Trophoblast cell (in vitro differentiated cells and primary cell): ENCODE measurements at regions not wholly inside any gene's neighbourhood (a gene's known extent, or its start where the extent isn't known, plus 50 kb on each side); places are given as distances from the start of the nearest gene placed in this dataset.
A peak's percentile ranks its signal among the peaks of the same experiment; 100 is the strongest.

Experiments
- DNase-seq, 2 donors: peaks; one replicate each; pipeline ENCODE4 v3.0.0-alpha.2; 2016
- H2AFZ ChIP-seq: 2 replicates; pipeline ENCODE4 v1.6.1; 2013; ENCODE audit warnings: low read length, moderate library complexity, mild to moderate bottlenecking; ENCODE audit not compliant: insufficient read depth, poor library complexity
- H2AK5ac ChIP-seq: 2 replicates; pipeline ENCODE4 v1.6.1; 2013; ENCODE audit warnings: mild to moderate bottlenecking, low read length
- H2BK120ac ChIP-seq: 2 replicates; pipeline ENCODE4 v1.6.1; 2013; ENCODE audit warnings: low read length, mild to moderate bottlenecking, moderate library complexity; ENCODE audit not compliant: insufficient read depth, poor library complexity
- H2BK12ac ChIP-seq: 2 replicates; pipeline ENCODE4 v1.6.1; 2013; ENCODE audit warnings: mild to moderate bottlenecking, low read length, moderate library complexity
- H2BK5ac ChIP-seq: 2 replicates; pipeline ENCODE4 v1.6.1; 2013; ENCODE audit warnings: low read length, low read depth, moderate library complexity, mild to moderate bottlenecking; ENCODE audit not compliant: poor library complexity
- H3K14ac ChIP-seq: 2 replicates; pipeline ENCODE4 v1.6.1; 2013; ENCODE audit warnings: mild to moderate bottlenecking, low read length
- H3K18ac ChIP-seq: 2 replicates; pipeline ENCODE4 v1.6.1; 2013; ENCODE audit warnings: mild to moderate bottlenecking, low read length
- H3K23ac ChIP-seq: 2 replicates; pipeline ENCODE4 v1.6.1; 2013; ENCODE audit warnings: low read length
- H3K27ac ChIP-seq: 2 replicates; pipeline ENCODE4 v1.5.1; 2013; ENCODE audit warnings: low read depth, mild to moderate bottlenecking, inconsistent platforms, low read length, moderate library complexity
- H3K27me3 ChIP-seq: 2 replicates; pipeline ENCODE4 v1.6.1; 2013; ENCODE audit warnings: inconsistent platforms, mild to moderate bottlenecking, low read length, moderate library complexity; ENCODE audit not compliant: insufficient read depth
- H3K36me3 ChIP-seq, 2 experiments: 1 replicate in 1 of 2; 2 replicates in 1 of 2; pipeline ENCODE4 v1.6.1; 2013; ENCODE audit warnings: low read length in 2 of 2, mild to moderate bottlenecking in 2 of 2, moderate library complexity in 1 of 2; ENCODE audit not compliant: insufficient read depth in 2 of 2, control insufficient read depth in 1 of 2
- H3K4ac ChIP-seq: 2 replicates; pipeline ENCODE4 v1.6.1; 2013; ENCODE audit warnings: low read depth, mild to moderate bottlenecking, low read length, moderate library complexity
- H3K4me1 ChIP-seq, 2 experiments: 1 replicate in 1 of 2; 2 replicates in 1 of 2; pipeline ENCODE4 v1.6.1; 2013; ENCODE audit warnings: low read length in 2 of 2, mild to moderate bottlenecking in 2 of 2, moderate library complexity in 1 of 2; ENCODE audit not compliant: insufficient read depth in 2 of 2, control insufficient read depth in 1 of 2
- H3K4me2 ChIP-seq: 2 replicates; pipeline ENCODE4 v1.6.1; 2013; ENCODE audit warnings: inconsistent platforms, mild to moderate bottlenecking, low read length, moderate library complexity
- H3K4me3 ChIP-seq: 2 replicates; pipeline ENCODE4 v1.5.1; 2013; ENCODE audit warnings: mild to moderate bottlenecking, low read depth, low read length, inconsistent platforms
- H3K79me1 ChIP-seq: one replicate; pipeline ENCODE4 v1.6.1; 2013; ENCODE audit warnings: low read length
- H3K79me2 ChIP-seq: 2 replicates; pipeline ENCODE4 v1.6.1; 2013; ENCODE audit warnings: low read length, mild to moderate bottlenecking; ENCODE audit not compliant: control insufficient read depth, insufficient read depth, poor library complexity
- H3K9ac ChIP-seq: 2 replicates; pipeline ENCODE4 v1.6.1; 2013; ENCODE audit warnings: mild to moderate bottlenecking, low read length
- H3K9me3 ChIP-seq: 2 replicates; pipeline ENCODE4 v1.6.1; 2013; ENCODE audit warnings: low read depth, mild to moderate bottlenecking, control low read depth, inconsistent platforms, low read length; ENCODE audit not compliant: insufficient read depth
- H4K12ac ChIP-seq: 2 replicates; pipeline ENCODE4 v1.6.1; 2013; ENCODE audit warnings: low read depth, mild to moderate bottlenecking, low read length, moderate library complexity
- H4K8ac ChIP-seq: 2 replicates; pipeline ENCODE4 v1.6.1; 2013; ENCODE audit warnings: low read depth, mild to moderate bottlenecking, low read length, moderate library complexity
- H4K91ac ChIP-seq: one replicate; pipeline ENCODE4 v1.6.1; 2013; ENCODE audit warnings: low read depth, mild to moderate bottlenecking, low read length, moderate library complexity
- WGBS: extraction: QIAGEN DNeasy Blood & Tissue Kit; methylation state at CpG from one replicate; pipeline ENCODE4 v1.1.7; 2013; ENCODE audit warnings: missing lambda C conversion rate; ENCODE audit not compliant: insufficient read length, insufficient coverage; ENCODE audit errors: extremely low coverage; 5-methylcytosine and 5-hydroxymethylcytosine counted together

DNA sequence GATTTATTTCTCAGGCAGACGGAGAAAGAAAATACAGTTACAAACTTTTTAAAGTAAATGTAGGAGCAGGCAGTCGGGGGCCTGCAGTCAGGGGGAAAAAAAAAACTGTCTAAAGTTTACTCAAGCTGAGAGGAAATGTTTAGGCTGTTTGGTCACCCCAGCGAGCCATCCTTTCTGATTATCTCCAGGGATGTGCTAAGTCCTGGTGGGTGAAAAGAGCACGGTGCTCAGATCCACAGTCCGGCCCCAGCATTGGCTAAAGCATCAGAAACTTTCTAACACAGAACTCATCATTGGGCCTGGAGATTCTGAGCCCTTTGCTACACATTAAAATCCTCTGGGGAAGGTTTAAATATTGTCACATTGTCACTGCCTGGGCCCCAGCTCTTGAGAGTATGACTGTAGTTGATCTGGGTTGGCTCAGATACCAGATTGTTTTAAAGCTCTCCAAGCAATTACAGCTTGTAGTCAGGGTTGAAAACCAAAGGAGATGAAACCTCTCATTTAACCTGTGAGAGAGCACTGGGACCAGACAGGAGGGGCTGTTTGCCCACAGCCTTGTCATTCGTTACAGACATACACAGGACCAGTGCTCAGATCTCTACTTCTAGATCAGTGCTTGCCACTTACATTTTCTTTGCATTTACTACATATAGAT is 131.1 kb upstream of the HTR2A start:
- H3K36me3 ChIP-seq = no peaks in the 10 kb centered on the region
- no peak overlapping the region for H2AFZ ChIP-seq
- H4K91ac ChIP-seq = no peak overlapping the region
- H4K8ac ChIP-seq = no peak overlapping the region
- H3K18ac ChIP-seq = no peak overlapping the region
- no peak overlapping the region for H2BK12ac ChIP-seq
- H3K9ac ChIP-seq = no peak overlapping the region
- no peaks in the 10 kb centered on the region for H3K79me2 ChIP-seq
- WGBS = no CpG with 5 or more reads among the region's 6 CpGs
- DNase-seq = no peak
- no peak overlapping the region for H2BK120ac ChIP-seq
- no peak overlapping the region for H2AK5ac ChIP-seq
- H3K27ac ChIP-seq = peak overlapping the region; percentile 20
- H3K4me2 ChIP-seq = no peak overlapping the region
- no peak overlapping the region for H3K23ac ChIP-seq
- H3K4me3 ChIP-seq = no peak overlapping the region
- peaks cover 0 to 3% of the 10 kb centered on the region in 2 experiments for H3K4me1 ChIP-seq
- no peak overlapping the region for H4K12ac ChIP-seq
- H2BK5ac ChIP-seq = no peak overlapping the region
- no peak overlapping the region for H3K14ac ChIP-seq
- H3K79me1 ChIP-seq = no peaks in the 10 kb centered on the region
- H3K9me3 ChIP-seq = no peaks in the 10 kb centered on the region
- no peaks in the 10 kb centered on the region for H3K27me3 ChIP-seq
- no peak overlapping the region for H3K4ac ChIP-seq

DNA sequence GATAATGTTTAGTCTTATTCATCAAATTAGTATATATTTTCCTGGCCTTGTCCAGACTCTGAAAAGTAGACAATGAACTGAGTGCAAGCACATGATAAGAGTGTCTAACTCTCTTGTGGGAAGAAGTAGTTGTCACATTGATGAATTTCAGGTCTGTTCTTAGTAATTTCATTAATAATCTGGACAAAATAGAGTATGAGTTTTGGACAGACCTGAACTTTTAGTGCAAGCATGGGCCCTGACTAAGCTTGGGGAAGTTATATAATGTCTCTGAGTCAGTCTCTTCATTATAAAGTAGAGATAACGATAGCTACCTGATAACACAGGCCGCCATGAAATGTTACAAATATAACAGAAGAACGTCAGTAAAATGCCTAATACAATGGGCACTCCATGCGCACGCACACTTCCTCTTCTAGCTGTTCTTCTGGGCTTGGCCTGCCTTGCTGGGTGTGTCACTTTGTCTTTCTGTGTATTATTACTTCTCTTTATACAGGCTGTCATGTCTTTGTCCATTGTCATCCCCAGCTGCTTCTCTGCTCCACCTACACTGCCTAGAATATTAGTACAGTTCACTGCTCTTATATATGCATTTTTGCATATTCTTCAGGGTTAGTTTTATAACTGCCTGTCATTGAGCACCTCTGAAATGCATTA is 129.1 kb upstream of the HTR2A start:
- no peaks in the 10 kb centered on the region for H3K36me3 ChIP-seq
- no peaks in the 10 kb centered on the region for H3K9me3 ChIP-seq

DNA sequence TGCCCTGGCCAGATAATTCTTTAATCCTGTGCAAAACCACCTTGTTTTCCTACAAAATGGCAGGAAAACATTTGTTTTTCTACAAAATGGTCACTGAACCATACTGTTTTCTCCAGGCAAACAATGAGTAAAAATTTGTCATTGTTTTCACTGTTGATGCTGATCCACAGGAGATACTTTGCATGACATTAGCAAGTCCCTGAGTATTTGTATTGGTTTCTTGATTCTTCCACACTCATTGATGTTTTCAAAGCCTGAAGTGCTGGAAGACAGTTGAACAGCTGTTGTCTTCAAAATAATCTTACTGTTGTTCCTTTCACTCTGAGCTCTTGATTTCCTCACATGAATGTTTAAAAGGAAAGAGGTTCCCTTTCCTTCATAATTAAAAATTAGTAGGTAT is 123.1 kb upstream of the HTR2A start:
- DNase-seq = no peak
- Histone ChIP-seq H3K4ac (no peak overlapping the region), H3K27me3 (no peaks in the 10 kb centered on the region), H3K4me3 (no peak overlapping the region), H2BK120ac (no peak overlapping the region), H2BK5ac (no peak overlapping the region), H3K9me3 (no peaks in the 10 kb centered on the region), H2AK5ac (no peak overlapping the region), H3K36me3 (no peaks in the 10 kb centered on the region), H3K79me2 (no peaks in the 10 kb centered on the region), H3K14ac (no peak overlapping the region), H4K8ac (no peak overlapping the region), H2AFZ (no peak overlapping the region), H3K4me2 (no peak overlapping the region), H3K4me1 (no peaks in the 10 kb centered on the region), H4K12ac (no peak overlapping the region), H3K27ac (no peak overlapping the region), H3K23ac (no peak overlapping the region), H2BK12ac (no peak overlapping the region), H3K79me1 (no peaks in the 10 kb centered on the region), H4K91ac (no peak overlapping the region), H3K9ac (no peak overlapping the region), H3K18ac (no peak overlapping the region)

More for the DNA sequence above, 129.1 kb upstream of the HTR2A start:
- Histone ChIP-seq H4K12ac (no peak overlapping the region), H2AK5ac (no peak overlapping the region), H3K27me3 (no peaks in the 10 kb centered on the region), H3K4me1 (peaks cover 0 to 3% of the 10 kb centered on the region in 2 experiments), H3K79me1 (no peaks in the 10 kb centered on the region), H2BK120ac (no peak overlapping the region), H3K79me2 (no peaks in the 10 kb centered on the region), H3K4me3 (no peak overlapping the region), H2AFZ (no peak overlapping the region), H3K18ac (no peak overlapping the region), H2BK5ac (no peak overlapping the region), H3K4ac (no peak overlapping the region), H3K14ac (no peak overlapping the region), H2BK12ac (no peak overlapping the region), H4K91ac (no peak overlapping the region), H4K8ac (no peak overlapping the region), H3K9ac (no peak overlapping the region), H3K27ac (no peak overlapping the region), H3K4me2 (no peak overlapping the region), H3K23ac (no peak overlapping the region)
- DNase-seq = no peak
- WGBS = no CpG with 5 or more reads among the region's 5 CpGs

DNA sequence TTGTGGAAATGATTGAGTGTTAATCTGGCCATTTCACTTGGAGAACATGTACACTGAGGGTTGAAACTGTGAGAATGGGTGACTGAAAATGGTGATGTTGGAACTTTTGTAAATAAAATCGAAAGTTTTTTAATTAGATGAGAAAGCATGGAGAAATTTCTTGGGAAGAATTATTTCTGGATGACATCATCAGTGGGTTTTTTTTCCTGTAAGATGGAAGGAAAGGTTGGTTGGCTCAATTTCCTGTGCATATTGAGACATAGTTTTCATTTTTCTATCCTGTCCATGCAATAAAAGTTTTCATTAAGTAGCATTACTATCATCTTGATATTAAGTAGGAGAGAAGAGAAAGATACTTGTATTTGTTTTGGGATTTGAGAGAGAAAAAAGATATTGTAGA is 120.6 kb upstream of the HTR2A start:
- no peaks in the 10 kb centered on the region for H3K36me3 ChIP-seq
- no peak overlapping the region for H2BK5ac ChIP-seq
- no peak overlapping the region for H3K23ac ChIP-seq
- H3K27me3 ChIP-seq = no peaks in the 10 kb centered on the region
- H3K79me1 ChIP-seq = no peaks in the 10 kb centered on the region
- no peak overlapping the region for H3K4ac ChIP-seq
- H3K18ac ChIP-seq = no peak overlapping the region
- no peak overlapping the region for H2AFZ ChIP-seq
- H3K9me3 ChIP-seq = no peaks in the 10 kb centered on the region
- 100% methylated on average over 1 of the region's 1 CpG for WGBS
- no peaks in the 10 kb centered on the region for H3K79me2 ChIP-seq
- no peak overlapping the region for H2AK5ac ChIP-seq
- H3K27ac ChIP-seq = no peak overlapping the region
- no peak overlapping the region for H4K8ac ChIP-seq
- no peak overlapping the region for H4K12ac ChIP-seq
- no peaks in the 10 kb centered on the region for H3K4me1 ChIP-seq
- no peak overlapping the region for H3K9ac ChIP-seq
- H4K91ac ChIP-seq = no peak overlapping the region
- no peak overlapping the region for H3K14ac ChIP-seq
- no peak overlapping the region for H3K4me3 ChIP-seq
- H2BK12ac ChIP-seq = no peak overlapping the region
- no peak for DNase-seq
- no peak overlapping the region for H3K4me2 ChIP-seq
- H2BK120ac ChIP-seq = no peak overlapping the region
